Right ventricle myocardium inferior (tissue), 1 donor: ENCODE measurements at regions not wholly inside any gene's neighbourhood (a gene's known extent, or its start where the extent isn't known, plus 50 kb on each side); places are given as distances from the start of the nearest gene placed in this dataset.
A peak's percentile ranks its signal among the peaks of the same experiment; 100 is the strongest.
"Not testable (repeated sequence)": the region's sequence is repeated elsewhere in the genome, so short reads cannot be mapped to it uniquely, and the experiment has no call there.

ENCODE experiments used
- ATAC-seq: fragments of 200-7000 bp; cut with Tn5 transposase; one replicate; pipeline ENCODE4 v1.9.1; 2020; ENCODE audit warnings: mild to moderate bottlenecking, moderate library complexity
- DNase-seq: peaks from one replicate; pipeline ENCODE4 v3.0.0; 2021; ENCODE audit errors: missing footprints
- intact Hi-C: fragments of 100-400 bp; cut with DNase I; formaldehyde crosslinking; loops from one replicate; pipeline ENCODE4 v1.11.0; 2022
- donor health status: DM: no; HTN: yes; CAD: no; lungs with severe emphysema.

GRCh38 chr5:178063277-178063676, 50.1 kb upstream of the N4BP3 start:
- intact Hi-C loops, result no loop called here
- DNase-seq (no peak), ATAC-seq (no peak)

DNA sequence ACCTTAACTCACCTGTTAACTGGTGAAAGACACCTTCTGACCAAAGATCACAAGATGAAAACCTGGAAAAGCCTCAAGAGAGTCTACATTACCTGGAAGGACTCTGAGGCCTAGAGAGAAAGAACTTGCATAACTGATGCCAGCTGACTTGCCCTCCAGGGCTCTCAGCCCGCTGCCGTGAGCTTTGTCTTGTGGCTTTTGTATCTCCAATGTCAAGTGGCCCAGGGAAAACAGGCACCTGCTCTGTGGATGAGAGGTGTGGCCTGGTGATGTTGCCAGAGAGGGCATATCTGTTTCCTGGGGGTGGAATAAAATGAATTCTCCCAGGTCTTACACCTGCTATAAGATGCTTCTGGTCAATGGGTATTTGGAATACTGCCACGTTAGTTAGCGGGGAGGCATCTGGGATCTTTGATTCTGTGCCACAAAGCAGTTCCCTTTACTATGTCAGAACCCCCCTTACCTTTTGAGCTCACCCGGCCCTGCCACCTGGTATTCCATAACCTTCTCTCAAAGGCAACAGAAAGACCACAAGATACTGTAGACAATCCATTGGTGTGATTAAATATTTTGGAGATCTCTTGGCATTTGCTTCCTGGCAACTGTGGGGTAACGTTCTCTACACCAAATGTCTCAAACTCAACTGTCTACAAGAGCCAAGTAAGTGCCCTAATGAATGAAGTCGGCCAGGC, 54.9 kb upstream of the N4BP3 start:
- DNase-seq (peak; percentile 17), ATAC-seq (no peak)
- intact Hi-C loops, result no loop called here

GRCh38 chr5:178057839-178058238, 55.5 kb upstream of the N4BP3 start:
- intact Hi-C loops, result no loop called here
- DNase-seq (no peak), ATAC-seq (no peak)

GRCh38 chr5:178056935-178057334, 56.4 kb upstream of the N4BP3 start:
- ATAC-seq, result no peak
- DNase-seq, result no peak
- intact Hi-C loops, result no loop called here

- intact Hi-C loops, ATAC-seq: not testable (repeated sequence)
- peak; percentile 37 for DNase-seq
These were observed 57.8 kb upstream of the N4BP3 start for GRCh38 chr5:178055536-178055935.

DNA sequence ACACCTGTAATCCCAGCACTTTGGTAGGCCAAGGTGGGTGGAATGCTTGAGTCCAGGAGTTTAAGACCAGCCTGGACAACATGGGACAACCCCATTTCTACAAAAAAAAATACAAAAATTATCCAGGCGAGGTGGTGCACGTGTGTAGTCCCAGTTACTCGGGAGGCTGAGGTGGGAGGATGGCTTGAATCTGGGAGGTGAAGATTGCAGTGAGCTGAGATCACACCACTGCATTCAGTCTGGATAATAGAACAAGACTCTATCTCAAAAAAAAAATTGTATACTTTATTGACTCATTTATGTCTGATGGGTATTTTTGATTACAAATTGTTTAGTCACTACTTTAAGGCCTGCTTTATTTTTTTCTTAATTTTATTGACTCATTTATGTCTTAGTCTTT, 56.0 kb upstream of the PROP1 start:
- ATAC-seq, intact Hi-C loops: not testable (repeated sequence)

GRCh38 chr5:178050873-178051272, 54.8 kb upstream of the PROP1 start:
- DNase-seq, intact Hi-C loops, ATAC-seq: not testable (repeated sequence)

More for the DNA sequence above, 56.0 kb upstream of the PROP1 start:
- DNase-seq, result not testable (repeated sequence)

DNA sequence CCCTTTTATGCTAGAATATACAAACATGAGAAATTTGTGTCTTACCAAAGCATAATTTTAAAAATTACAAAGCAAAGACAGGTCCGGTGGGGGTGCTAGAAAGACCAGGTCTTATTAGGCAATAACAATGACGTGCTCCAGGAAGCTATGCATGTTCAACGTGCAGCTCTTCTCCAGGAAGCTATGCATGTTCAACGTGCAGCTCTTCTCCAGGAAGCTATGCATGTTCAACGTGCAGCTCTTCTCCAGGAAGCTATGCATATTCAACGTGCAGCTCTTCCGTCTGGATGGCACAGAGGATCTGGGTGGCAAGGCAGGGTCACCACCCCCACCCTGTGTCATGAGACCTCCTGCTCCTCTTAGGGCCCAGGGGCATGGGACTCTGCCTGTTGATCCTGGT, 51.9 kb upstream of the PROP1 start:
- ATAC-seq, intact Hi-C loops, DNase-seq: not testable (repeated sequence)

DNA sequence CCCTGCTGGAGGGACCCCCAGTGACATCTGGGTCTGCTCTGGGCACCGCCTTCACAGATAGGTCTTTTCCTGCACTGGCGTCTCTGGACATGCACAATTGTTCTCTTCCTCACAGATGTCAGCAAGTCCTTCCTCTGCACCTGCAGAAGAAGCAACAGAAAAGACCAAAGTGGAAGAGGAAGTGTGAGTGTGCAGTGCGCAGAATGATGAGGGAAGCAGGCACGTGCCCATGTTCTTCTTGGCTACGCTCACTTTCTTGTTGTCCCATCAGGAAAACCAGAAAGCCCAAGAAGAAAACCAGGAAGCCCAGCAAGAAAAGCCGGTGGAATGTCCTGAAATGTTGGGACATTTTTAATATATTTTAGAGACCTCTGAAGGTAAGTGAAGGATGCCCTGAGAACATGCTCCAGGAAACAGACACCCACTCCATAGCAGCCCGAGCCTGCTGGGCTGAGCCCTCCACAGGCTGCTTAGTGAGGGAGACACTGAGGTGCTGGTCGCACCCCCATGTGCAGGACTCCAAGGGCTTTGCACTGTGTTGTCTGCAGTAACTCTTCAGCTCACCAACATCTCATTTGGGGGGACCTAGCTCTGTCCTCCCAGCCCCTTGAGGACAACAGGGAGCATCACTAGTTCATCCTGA, 50.8 kb upstream of the PROP1 start:
- ATAC-seq, intact Hi-C loops, DNase-seq: not testable (repeated sequence)

DNA sequence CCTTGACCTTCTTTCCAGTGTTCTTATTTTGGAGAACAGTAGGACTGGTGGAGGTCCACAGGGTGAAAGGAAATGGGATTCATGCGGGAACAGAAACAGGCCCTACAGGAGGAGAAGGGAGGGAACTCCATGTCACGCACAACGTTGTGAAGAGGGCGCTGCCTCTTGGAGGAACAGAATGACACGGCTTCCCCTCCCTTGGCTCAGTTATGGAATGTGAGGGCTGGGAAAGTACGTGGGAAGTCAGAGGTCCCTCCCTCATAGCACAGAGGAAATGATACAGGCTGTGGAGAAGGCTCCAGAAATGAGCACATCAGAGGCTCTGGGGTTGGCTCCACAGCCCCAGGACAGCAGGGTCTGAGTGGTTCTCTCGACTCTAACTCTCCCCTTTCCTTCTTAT, 49.9 kb upstream of the PROP1 start:
- DNase-seq, intact Hi-C loops, ATAC-seq: not testable (repeated sequence)
